ENCODE measurements at regions not wholly inside any gene's neighbourhood (a gene's known extent, or its start where the extent isn't known, plus 50 kb on each side); places are given as distances from the start of the nearest gene placed in this dataset.

DNA sequence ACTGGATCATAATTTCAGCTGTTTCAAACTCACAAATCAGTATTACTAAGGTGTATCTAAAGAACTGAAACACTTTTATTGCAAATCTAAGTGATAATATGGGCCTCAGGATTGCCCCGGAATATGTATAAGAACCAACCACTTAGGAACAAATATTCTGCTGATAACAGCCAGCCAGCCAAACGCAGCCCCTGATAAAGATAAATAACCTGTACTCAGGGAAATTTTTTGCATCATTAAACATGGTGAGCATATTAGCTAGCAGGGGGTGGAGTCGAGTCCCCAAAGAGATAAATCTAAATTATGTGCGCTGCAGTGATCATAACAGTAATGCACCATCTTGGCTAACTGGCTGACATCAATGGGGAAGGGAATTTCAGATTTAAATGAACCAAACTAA is 410.2 kb upstream of the MAP3K7 start:
- no peak overlapping the region for H3K9ac ChIP-seq (ENCODE audit: control insufficient read depth, extremely low read depth, insufficient read depth, low read length)
- FAIRE-seq, result no peak
- no peak overlapping the region for H3K4me3 ChIP-seq (ENCODE audit: control insufficient read depth in 2 of 3, extremely low read depth in 1 of 3, insufficient read depth in 2 of 3, low read depth in 1 of 3, low read length in 3 of 3)

DNA sequence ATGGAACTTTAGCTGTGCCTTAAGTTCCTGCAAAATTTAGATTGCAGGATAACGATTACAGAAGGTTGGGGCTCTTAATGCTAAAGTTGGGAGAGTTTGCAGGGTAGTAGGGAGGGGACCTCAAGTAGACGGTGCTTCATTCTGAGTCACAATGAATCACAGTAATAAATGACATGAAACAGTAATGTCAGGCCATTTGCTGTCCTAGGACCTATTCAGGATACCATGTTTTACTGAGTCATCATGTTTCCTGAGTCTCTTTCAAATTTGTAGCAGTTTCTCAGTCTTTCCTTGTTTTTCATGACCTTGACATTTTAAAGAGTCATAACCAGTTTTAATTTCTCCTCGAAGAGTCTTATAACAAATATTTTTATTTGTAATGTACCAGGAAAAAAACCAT is 406.9 kb upstream of the MAP3K7 start:
- DNase-seq (ENCODE audit: low read depth, low spot score) (no peak), FAIRE-seq (peak; percentile 13)
- Histone ChIP-seq H3K4me1 (ENCODE audit: control insufficient read depth, extremely low read depth, insufficient read depth, low read length) (no peaks in the 10 kb centered on the region), H3K79me2 (ENCODE audit: control insufficient read depth, insufficient read depth, low read length) (no peaks in the 10 kb centered on the region), H3K4me2 (ENCODE audit: control insufficient read depth, extremely low read depth, insufficient read depth, low read depth, low read length) (no peak overlapping the region), H3K36me3 (ENCODE audit: control insufficient read depth in 2 of 2, extremely low read depth in 1 of 2, insufficient read depth in 2 of 2, low read length in 2 of 2) (no peaks in the 10 kb centered on the region), H3K4me3 (ENCODE audit: control insufficient read depth in 2 of 3, extremely low read depth in 1 of 3, insufficient read depth in 2 of 3, low read depth in 1 of 3, low read length in 3 of 3) (no peak overlapping the region), H3K9ac (ENCODE audit: control insufficient read depth, extremely low read depth, insufficient read depth, low read length) (no peak overlapping the region), H3K9me3 (ENCODE audit: control insufficient read depth, low read depth, low read length) (no peaks in the 10 kb centered on the region), H3K27ac (ENCODE audit: control insufficient read depth, insufficient read depth, low read length) (no peak overlapping the region), H3K9me1 (ENCODE audit: control insufficient read depth, extremely low read depth, insufficient read depth, low read length) (no peaks in the 10 kb centered on the region), H2AFZ (ENCODE audit: control insufficient read depth, low read length) (no peak overlapping the region), H4K20me1 (ENCODE audit: control insufficient read depth, extremely low read depth, insufficient read depth, low read length) (no peaks in the 10 kb centered on the region), H3K27me3 (ENCODE audit: control insufficient read depth, extremely low read depth, insufficient read depth, low read length) (no peaks in the 10 kb centered on the region)
- TF ChIP-seq, protein P1, sequence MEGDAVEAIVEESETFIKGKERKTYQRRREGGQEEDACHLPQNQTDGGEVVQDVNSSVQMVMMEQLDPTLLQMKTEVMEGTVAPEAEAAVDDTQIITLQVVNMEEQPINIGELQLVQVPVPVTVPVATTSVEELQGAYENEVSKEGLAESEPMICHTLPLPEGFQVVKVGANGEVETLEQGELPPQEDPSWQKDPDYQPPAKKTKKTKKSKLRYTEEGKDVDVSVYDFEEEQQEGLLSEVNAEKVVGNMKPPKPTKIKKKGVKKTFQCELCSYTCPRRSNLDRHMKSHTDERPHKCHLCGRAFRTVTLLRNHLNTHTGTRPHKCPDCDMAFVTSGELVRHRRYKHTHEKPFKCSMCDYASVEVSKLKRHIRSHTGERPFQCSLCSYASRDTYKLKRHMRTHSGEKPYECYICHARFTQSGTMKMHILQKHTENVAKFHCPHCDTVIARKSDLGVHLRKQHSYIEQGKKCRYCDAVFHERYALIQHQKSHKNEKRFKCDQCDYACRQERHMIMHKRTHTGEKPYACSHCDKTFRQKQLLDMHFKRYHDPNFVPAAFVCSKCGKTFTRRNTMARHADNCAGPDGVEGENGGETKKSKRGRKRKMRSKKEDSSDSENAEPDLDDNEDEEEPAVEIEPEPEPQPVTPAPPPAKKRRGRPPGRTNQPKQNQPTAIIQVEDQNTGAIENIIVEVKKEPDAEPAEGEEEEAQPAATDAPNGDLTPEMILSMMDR (optimal IDR thresholded peaks at IDR 0.05 in 1 of 3, IDR thresholded peaks at IDR 0.05 in 1 of 3, conservative IDR thresholded peaks at IDR 0.05 in 1 of 3; ENCODE audit: extremely low read depth in 1 of 3, insufficient read depth in 2 of 3, low read length in 3 of 3), result no peak
- no peak for TF ChIP-seq EZH2 (IDR thresholded peaks at IDR 0.05; ENCODE audit: low read length)
- dilution Hi-C loops (cut with MboI; ENCODE audit: extremely low pct_ligation_motif_present, low sequenced_read_pairs), result no loop called here

More for the DNA sequence above, 410.2 kb upstream of the MAP3K7 start:
- DNase-seq (ENCODE audit: low read depth, low spot score), result no peak
- no peaks in the 10 kb centered on the region for H3K79me2 ChIP-seq (ENCODE audit: control insufficient read depth, insufficient read depth, low read length)
- H3K36me3 ChIP-seq (ENCODE audit: control insufficient read depth in 2 of 2, extremely low read depth in 1 of 2, insufficient read depth in 2 of 2, low read length in 2 of 2), result no peaks in the 10 kb centered on the region
- H3K27ac ChIP-seq (ENCODE audit: control insufficient read depth, insufficient read depth, low read length), result no peak overlapping the region
- no peaks in the 10 kb centered on the region for H3K27me3 ChIP-seq (ENCODE audit: control insufficient read depth, extremely low read depth, insufficient read depth, low read length)
- H3K4me1 ChIP-seq (ENCODE audit: control insufficient read depth, extremely low read depth, insufficient read depth, low read length), result no peaks in the 10 kb centered on the region
- H3K4me2 ChIP-seq (ENCODE audit: control insufficient read depth, extremely low read depth, insufficient read depth, low read depth, low read length), result no peak overlapping the region
- H3K9me3 ChIP-seq (ENCODE audit: control insufficient read depth, low read depth, low read length), result no peaks in the 10 kb centered on the region
- no peak overlapping the region for H2AFZ ChIP-seq (ENCODE audit: control insufficient read depth, low read length)
- dilution Hi-C loops (cut with MboI; ENCODE audit: extremely low pct_ligation_motif_present, low sequenced_read_pairs), result no loop called here
- H3K9me1 ChIP-seq (ENCODE audit: control insufficient read depth, extremely low read depth, insufficient read depth, low read length), result no peaks in the 10 kb centered on the region
- TF ChIP-seq EZH2 (IDR thresholded peaks at IDR 0.05; ENCODE audit: low read length), result no peak
- TF ChIP-seq, protein P1 (optimal IDR thresholded peaks at IDR 0.05 in 1 of 3, IDR thresholded peaks at IDR 0.05 in 1 of 3, conservative IDR thresholded peaks at IDR 0.05 in 1 of 3; ENCODE audit: extremely low read depth in 1 of 3, insufficient read depth in 2 of 3, low read length in 3 of 3), result no peak
- no peaks in the 10 kb centered on the region for H4K20me1 ChIP-seq (ENCODE audit: control insufficient read depth, extremely low read depth, insufficient read depth, low read length)

Measured in keratinocyte (primary cell).